Epidermal melanocyte (primary cell): ENCODE measurements at regions not wholly inside any gene's neighbourhood (a gene's known extent, or its start where the extent isn't known, plus 50 kb on each side); places are given as distances from the start of the nearest gene placed in this dataset.
A peak's percentile ranks its signal among the peaks of the same experiment; 100 is the strongest.

Source experiments
- DNase-seq: peaks from one replicate; pipeline ENCODE4 v3.0.0; 2011; ENCODE audit warnings: low spot score; ENCODE audit not compliant: insufficient read length

DNA sequence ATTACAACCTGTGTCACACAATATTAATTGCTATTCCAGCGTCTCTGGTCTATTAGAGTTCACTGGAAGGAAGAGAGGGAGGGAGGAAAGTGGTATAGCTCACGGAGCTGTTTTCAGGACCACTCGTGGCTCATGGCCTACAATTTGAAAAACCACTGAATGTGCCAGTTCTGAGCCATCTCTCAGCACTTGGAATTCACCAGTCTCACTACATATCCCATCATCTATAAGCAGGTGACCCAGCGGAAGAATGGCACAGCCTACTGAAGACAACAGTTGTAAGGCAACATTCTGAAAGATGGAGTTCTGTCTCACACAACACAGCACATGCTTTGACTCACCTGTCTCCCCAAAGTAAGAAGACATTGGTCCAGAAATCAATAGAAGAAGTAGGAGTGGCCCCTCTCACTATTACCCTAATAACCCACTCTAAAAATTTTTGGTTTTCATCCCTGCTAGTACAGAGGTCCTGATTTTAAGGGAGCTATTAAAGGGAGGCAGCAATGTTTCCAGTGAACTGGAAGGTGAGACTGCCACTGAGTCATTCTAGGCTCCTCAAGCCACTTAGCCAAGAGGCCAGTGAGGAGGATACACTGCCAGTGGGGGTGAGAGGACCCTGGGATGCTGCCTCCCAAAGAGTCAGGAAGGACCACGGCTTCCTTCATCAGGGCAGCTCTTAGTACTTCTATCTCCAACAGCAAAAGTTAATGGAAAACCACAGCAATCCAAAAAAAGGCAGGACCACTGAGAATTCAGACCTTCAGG, 50.0 kb upstream of the DOCK9 start:
- DNase-seq: no peak

DNA sequence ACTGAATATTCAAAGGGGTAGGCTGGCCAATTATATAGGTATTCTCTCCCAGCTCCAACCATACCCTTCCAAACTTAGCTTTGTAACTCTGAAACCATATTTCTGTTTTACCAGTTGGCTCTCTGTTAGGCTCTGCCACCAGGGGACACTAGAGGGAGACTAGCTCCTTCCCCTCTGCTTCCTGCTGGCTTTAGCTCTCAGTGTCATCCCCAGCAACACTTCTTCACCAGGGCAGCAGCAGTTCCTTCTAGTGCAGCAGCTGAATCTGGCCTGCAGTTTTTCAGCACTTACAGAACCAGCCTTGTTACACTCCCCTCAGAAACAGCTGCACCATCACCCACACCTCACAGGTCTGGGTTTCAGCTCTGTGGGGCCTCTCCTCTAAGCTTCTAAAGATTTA, 51.0 kb upstream of the DOCK9 start:
- DNase-seq: no peak

DNA sequence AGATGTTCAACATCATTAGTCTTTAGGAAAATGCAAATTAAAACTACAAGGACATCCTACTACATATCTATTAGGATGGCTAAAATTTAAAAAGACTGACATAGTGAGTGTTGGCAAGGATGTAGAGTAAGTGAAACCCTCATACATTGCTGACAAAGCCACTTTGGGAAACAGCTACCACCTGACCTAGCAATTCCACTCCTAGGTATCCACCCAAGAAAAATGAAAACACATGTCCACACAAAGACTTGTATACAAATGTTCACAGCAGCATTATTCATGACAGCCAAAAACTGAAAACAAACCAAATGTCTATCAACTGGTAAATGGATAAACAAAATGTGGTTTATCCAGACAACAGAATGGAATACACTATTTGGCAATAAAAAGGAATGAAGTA, 51.7 kb upstream of the DOCK9 start:
- no peak for DNase-seq

DNA sequence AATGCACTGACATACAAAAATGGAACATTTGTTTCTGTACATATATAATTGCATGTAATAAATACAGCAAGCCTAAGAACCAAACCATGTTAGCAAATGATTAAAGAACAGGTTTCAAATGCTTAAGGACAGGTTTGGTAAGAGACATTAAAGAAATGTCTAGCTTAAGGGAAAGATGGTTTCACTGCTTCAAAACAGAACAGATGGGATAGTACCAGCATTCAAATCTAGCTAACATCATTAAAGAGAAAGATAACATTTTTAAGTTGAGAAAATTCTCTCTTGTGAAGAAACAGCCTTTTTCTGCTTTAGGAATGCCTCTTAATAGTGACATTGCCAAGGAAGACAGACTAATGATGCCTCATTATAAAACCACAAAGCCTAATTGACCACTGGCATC, 52.5 kb upstream of the DOCK9 start:
- no peak for DNase-seq

DNA sequence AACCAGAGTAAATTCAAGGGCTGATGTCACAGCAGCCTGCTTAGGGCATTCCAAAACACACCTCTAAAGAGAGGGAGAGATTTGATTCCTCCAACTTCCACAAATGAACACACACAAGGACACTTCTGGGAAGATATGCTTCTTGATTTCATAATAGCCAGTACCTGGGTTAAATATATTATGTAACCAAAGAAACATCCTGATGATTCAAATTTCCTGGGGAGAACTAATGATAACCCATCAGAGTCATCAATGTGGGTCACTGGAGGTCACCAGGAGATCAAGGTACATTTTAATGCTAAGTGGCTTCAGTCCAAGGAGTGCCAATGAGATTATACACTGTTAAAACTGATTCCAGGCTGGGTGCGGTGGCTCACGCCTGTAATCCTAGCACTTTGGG, 54.0 kb upstream of the DOCK9 start:
- no peak for DNase-seq

DNA sequence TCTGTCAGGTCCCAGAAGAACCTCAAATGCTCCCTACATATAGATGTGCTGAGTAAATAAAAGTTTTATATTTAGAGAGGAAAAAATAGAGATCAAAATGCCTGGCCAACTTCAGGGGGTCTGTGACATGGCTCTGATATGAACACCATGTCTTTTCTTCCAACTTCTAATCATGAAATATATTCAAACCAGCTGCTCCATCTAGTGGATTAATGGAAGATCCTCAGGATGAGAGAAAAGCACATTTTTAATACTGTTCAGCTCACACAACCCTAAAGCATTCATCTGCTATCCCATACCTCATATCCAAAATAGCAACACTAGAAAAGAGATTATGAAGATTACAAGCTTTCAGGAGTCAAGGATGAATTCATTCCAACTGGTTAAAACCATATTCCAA, 56.0 kb upstream of the DOCK9 start:
- DNase-seq: peak; percentile 21

DNA sequence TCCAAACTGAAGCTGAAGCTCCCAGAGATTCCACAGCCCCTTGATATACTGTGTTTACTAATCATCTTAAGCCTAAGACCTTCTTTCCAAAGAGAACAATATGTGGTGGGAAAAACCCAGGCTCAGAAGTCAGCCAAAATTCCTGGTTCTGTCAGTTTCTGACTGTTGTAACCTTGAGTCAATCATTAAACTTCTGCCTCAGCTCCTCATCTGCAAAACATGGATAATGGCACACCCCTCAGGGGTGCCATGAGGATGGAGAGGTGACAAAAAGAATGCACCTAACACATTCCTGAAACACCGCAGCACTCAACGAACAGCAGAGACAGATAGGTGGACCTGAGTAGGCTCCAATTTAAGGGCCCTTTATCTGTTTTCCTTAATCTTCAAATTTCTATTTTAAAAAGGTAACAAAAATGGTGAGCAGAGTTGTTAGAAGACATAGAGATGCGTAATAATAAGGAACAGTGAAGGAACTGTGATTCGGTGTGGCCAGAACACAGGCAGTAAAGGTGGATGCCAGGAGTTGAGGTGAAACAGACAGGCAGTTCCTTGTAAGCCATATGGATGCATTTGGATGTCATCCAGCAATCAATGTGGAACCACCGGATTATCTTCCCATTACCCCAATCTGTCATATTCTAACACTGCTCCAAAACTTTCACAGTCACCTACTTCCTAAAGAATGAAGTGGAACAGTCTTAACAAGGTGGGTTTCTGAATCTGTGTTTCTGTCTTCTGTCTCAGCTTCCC, 56.6 kb upstream of the DOCK9 start:
- DNase-seq: no peak

DNA sequence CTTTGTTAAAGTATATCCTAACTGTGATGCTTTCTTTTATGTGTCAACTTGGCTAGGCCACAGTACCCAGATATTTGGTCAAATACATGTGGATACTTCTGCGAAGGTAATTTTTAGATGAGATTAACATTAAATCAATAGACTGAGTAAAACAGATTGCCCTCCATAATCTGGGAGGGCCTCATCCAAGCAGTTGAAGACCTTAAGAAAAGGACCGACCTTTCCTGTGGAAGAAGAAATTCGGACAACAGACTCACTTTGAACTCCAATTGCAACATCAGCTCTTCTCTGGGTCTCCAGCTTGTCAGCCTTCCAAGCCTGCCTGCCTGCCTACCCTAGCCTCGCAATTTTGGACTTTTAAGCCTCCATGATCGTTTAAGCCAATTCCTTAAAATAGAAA, 57.9 kb upstream of the DOCK9 start:
- DNase-seq: no peak

DNA sequence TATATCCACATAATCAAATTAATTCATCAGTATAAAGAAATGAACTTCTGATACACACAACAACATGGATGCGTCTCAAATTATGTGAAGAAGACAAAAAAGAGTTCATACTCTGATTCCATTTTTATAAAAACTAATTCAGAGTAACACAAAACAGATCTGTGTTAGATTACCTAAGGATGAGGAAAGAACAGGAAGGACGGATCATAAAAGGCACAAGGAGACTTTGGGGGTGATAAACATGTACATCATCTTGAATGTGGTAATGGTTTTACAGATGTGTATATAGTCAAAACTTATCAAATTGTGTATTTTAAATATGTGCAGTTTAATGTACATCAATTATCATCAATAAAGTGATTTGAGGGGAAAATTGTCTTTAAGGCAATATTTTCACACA, 59.9 kb upstream of the DOCK9 start:
- DNase-seq: no peak

DNA sequence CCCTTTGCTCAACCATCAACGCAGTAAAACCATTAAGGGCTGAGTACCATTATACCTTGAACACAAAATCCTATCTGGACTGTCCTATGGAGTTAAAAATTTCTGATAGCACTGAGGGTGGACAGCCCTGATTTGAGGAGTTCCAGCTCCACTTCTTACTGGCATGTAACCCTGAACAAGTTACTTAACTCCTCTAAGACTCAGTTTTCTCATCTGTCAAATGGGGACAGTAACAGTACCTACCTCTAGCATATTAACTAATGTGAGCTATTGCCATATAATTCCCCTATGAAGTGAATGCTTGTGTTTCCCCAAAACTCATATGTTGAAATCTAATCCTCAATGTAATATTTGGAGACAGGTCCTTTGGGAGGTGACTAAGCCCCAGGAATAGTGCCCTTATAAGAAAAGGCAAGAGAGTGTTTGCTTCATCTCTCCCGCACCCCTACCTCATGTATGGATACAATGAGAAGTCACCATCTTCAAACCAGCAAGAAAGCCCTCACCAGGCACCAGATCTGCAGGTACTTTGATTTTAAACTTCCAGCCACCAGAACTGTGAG, 61.9 kb upstream of the DOCK9 start:
- no peak for DNase-seq

DNA sequence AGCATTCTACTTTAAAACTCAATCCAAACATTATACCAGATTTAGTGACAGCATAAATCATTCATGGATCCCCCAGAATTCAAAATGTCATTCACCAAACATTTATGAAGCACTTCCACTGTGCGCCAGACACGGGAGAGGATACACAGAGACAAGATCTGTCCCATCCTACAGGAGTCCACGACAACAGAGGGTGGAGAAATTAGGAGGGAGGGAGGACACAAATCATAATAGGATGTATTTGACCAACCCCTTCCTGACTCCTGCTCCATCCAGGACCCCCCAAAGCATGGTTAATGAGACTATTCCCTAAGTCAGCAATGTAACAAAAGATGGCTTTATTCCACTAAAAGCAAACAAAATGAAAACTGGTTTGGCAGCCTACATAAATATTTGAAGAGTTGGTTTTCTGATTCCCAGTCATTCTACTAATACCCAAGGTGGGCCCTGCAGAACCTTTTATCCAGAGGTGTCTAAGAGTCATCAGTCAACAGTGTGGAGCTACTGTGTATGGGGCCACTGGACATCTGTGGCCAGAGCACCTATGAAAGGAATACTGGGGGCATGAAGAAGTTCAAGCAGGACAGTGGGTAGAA, 62.8 kb upstream of the DOCK9 start:
- no peak for DNase-seq

DNA sequence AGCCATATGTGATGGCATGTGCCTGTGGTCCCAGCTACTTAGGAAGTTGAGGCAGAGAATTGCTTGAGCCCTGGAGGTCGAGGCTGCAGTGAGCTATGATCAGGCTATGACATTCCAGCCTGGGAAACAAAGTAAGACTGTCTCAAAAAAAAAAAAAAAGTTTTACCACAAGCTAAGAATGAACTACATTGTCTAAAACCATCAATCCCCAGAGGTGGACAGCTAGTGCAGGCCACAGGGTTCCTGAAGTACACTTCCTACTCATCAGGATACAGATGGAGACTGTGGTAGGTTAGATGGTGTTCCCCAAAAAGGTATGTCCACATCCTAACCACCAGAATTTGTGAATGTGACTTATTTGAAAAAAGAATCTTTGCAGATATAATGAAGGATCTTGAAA, 63.5 kb upstream of the DOCK9 start:
- DNase-seq: no peak

DNA sequence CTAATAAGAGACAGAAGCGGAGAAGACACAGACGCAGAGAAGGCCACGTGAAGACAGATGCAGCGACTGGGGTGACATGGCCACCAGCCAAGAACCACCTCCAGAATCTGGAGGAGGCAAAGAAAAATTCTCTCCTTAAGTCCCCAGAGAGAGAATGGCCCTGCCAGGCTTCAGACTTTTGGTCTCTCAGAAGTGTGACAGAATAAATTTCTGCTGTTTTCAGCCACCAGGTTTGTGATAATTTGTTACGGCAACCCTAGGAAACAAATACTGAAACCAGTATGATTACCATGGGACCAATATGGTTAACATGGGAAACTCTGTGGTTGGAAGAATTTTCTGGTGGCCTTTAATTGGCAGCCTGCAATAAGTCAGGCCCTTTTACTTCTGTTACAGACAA, 63.9 kb upstream of the DOCK9 start:
- DNase-seq: no peak

DNA sequence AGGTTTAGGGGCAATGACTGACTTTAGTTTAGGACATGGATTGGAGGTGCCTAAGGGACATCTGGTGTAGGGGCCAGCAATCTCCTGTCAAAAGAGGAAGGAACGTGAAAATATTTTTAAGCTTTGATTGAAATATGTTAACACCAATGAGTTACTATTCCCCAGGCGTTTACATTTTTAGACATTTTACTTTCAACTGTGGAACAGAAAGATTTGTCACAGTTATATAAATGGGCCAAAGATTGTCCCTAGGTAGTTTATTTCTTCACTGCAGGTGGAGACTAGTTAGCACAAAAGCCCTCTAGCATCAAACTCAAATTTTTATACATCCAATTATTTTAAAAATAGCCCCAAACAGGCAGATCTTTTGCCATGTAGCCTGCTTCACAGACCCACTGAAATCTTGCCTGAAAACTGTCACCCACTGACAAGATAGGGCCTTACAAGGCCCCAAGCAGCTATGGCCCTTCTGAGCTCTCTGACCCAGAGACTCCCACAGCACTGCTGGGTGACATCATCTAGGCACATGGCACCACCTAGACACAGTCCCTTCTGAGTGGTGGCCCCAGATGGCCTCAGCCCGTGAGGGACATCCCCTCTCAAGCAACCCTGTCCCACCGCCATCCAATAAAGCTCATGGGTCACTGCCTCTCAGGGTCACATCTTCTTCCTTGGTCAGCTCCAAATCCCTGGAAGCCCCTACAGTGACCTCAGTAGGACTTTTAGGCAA, 64.8 kb upstream of the DOCK9 start:
- no peak for DNase-seq

DNA sequence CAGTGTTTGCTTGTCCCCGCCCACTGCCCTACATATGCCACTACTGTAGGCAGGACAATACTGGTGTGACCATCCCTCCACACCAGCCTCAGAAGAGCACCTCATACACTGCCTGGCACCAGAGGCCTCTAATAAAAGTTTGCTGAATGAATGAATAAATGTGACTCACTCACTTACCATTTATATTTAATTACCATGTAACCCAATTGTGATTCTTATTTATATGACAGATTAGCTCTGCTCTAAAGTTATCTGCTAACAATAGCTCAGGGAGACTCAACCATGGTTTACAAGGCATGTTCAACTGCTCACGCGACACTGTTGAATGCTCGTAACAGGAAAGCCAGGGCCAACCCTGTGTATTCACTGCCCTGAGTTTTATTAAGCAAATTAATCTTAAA, 66.0 kb upstream of the DOCK9 start:
- no peak for DNase-seq

DNA sequence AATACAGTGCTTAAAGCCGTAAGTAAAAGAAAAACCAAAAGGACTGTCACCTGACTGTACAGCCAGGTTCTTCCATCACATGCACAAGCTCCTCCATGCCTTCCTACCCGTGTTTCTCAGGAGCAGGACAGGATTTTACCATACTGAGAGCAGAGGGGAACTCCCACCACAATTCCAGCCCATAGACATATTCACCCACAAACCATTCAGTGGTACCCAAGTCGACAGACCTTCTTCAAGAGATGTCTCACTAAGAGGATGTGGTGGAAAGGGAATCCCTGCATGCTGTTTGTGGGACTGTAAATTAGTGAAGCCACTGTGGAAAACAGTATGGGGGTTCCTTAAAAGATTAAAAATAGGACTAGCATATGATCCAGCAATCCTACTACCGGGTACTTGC, 66.9 kb upstream of the DOCK9 start:
- DNase-seq: no peak

DNA sequence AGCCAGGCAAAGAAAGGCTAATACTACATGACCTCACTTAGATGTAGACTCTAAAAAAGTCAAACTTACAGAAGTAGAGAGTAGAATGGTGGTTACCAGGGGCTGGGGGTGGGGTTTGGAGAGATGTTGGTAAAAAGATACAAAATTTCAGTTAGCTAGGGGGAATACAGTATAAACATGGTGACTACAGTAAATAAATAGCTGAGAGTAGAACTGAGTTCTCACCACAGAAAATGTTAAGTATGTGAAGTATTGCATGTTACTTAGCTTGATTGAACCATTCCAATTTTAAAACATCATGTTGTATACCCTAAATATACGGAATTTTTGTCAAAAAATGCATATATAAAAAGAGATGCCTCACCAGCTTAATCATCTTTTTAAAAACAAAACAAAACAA, 67.5 kb upstream of the DOCK9 start:
- no peak for DNase-seq

DNA sequence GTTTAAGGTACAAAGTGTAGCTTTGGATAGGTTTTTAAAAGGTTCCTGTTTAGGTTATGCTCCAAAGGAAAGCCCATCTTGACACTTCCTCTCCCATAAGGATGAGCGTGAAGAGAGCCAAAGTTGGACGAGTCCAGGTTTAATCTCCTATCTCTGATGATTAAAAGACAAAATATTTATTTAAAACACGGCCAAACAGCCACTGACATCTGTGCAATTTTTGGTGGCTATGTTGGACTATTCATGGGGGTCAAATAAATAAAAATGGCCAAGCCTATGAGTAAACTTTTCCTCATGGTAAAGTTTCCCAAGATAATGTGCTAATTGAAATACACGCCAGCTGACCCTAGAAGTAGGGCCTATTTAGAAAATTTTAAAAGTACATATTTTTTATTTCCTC, 69.0 kb upstream of the DOCK9 start:
- no peak for DNase-seq

DNA sequence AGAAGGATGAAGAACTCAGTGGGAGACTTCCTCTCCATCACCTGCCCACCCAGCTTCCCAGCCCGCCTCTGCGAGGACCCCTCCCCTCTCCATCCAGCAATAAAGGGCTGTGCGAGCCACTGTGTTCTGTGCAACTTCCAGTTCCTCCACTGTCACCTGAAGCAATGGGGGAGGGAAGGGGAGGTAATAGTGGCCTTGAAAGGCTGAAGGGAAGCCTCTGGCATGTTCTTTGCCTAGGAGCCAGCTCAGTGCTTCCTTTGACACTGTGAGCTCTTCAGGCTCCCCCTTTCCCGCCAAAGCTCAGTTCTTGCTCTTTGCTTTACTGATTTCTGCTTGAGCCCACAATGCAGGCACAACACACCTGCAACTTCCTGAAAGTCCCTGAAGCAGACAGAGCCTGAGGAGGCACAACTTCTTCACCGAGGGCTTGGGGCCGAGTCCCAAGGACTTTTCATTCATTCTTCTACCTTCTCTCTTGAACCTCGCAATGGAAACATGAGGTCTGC, 73.2 kb upstream of the DOCK9 start:
- no peak for DNase-seq

DNA sequence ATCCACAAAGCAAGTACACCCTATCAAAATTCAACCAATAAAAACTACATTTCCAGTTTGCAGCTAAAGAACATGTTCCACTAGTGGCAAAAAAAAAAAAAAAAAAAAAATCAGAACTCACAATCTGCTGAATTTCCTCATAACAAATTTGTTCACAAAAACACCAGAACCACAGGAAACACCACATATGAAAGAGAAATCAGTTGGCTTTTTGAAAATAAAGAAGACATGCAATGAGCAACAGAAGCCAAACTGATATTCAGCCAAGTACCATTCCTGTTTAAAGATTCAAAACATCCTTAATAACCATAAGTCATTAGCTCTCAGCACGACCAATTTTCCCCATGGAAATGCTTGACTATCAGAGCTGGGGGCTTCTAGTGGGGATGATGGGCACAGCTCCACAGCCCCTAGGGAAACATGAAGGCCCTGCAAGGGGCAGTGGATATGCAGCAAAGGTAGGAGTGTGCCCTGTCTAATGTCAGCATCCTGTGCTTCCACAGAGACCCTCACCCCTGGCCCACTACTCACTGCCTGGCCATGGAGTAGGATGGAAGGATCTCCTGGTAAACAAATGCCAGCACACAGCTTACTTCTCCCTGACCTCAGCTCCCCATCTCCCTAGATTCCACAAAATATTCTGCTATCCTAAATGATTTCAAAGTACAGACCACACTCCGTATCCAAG, 74.0 kb upstream of the DOCK9 start:
- DNase-seq: no peak

DNA sequence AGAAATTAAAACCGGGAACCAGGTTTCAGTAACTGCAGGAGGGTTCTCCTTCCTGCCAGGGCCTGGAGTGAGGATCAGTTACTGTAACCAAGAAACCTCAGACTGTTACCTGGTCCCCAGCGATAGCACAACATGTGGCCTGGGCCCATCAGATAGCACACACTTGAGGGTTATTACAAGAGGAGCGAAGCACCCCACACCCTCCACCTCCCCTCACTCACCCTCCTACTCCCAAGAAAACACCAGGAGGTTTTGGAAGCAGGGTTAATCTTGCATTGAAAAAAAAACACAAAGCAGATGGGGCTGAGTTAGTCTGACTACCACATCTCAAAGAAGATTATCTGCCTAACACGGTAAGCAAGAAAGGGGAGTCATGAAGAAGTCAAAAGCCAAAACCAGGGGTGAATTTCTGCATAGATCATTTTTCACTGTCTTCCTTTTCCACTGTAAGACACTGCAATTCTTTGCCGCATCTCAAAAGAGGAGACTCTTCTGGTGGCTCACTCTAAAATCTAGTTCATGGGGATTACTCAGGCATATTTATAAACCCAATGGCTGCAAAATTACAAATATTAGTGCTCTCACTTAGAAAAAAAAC, 75.9 kb upstream of the DOCK9 start:
- no peak for DNase-seq
